ENCODE measurements at regions not wholly inside any gene's neighbourhood (a gene's known extent, or its start where the extent isn't known, plus 50 kb on each side); places are given as distances from the start of the nearest gene placed in this dataset.

DNA sequence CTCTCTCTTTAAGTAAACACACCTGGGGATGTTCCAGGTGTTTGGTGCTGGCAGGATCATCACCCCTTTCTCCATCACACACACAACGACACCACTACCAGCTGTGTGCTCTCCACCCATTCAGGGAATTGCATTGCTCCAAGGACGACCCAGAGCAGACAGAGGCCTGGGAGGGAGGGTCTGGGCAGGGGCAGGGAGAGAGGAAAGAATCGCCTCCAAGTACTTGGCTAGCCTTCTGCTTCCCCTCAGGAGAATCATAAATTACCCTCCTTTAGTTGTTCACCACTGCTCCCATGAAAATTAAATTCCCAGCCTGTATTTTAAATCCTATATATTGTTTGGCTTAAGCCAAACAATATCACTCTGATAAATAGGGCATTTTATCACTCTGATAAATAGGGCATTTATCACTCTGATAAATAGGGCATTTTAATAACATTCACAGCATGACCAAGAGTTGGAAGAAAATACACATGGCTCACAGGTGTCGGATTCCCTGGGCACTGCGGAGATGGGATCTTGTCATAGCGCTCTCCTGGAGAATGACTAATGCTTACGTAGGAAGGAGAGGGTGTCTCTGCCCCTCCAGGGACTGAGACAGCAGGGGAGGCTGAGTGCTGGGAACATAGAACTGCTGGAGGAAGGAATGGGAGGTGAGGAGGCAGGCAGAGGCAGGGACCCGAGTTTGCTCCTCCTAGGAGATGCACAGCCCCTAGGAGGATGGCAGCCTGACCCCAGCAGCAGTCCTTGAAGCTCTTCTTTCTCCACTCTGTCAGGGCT, 673.6 kb downstream of the HS3ST4 start:
- Histone ChIP-seq H3K9me3 (ENCODE audit: severe bottlenecking) (peaks cover 3% of the 10 kb centered on the region), H3K4me3 (ENCODE audit: severe bottlenecking) (no peak overlapping the region), H3K27ac (ENCODE audit: poor library complexity, severe bottlenecking) (no peak overlapping the region), H3K4me1 (ENCODE audit: insufficient read depth, poor library complexity, severe bottlenecking) (no peaks in the 10 kb centered on the region), H3K36me3 (ENCODE audit: low read depth) (no peaks in the 10 kb centered on the region), H3K27me3 (ENCODE audit: insufficient read depth, poor library complexity, severe bottlenecking) (no peaks in the 10 kb centered on the region)
- TF ChIP-seq, protein P1, sequence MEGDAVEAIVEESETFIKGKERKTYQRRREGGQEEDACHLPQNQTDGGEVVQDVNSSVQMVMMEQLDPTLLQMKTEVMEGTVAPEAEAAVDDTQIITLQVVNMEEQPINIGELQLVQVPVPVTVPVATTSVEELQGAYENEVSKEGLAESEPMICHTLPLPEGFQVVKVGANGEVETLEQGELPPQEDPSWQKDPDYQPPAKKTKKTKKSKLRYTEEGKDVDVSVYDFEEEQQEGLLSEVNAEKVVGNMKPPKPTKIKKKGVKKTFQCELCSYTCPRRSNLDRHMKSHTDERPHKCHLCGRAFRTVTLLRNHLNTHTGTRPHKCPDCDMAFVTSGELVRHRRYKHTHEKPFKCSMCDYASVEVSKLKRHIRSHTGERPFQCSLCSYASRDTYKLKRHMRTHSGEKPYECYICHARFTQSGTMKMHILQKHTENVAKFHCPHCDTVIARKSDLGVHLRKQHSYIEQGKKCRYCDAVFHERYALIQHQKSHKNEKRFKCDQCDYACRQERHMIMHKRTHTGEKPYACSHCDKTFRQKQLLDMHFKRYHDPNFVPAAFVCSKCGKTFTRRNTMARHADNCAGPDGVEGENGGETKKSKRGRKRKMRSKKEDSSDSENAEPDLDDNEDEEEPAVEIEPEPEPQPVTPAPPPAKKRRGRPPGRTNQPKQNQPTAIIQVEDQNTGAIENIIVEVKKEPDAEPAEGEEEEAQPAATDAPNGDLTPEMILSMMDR (IDR thresholded peaks at IDR 0.05; ENCODE audit: poor library complexity, severe bottlenecking) = no peak
- ATAC-seq (ENCODE audit: low read depth) (no peak), DNase-seq (ENCODE audit: low spot score) (no peak)

- Histone ChIP-seq H3K36me3 (ENCODE audit: low read depth) (no peaks in the 10 kb centered on the region), H3K27ac (ENCODE audit: poor library complexity, severe bottlenecking) (no peak overlapping the region)
Observed at GRCh38 chr16:26371349-26371869, 679.6 kb downstream of the HS3ST4 start.

DNA sequence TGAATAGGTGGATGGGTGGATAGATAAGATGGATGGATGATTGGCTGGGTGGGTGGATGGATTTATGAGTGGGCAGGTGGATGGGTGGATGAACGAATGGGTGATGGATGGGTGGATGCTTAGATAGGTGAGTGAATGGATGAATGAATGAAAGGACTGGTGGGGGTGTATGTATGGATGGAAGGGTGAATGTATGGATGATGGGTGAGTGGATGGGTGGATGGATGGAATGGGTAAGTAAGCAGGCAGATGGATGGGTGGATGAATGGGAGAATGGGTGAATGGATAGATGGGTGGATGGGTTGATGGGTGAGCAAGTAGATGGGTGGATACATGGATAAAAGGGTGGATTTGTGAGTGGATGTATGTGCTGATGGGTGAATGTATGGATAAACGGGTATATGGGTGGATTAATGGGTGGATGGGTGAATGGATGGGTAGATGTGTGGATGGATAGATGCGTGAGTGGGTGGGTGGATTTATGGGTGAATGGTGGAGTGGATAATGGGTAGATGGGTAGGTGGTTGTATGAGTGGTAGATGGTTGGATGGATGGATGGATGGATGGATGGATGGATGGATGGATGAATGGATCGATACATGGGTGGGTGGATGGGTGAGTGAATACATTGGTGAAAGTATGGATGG, 682.6 kb downstream of the HS3ST4 start:
- H3K4me1 ChIP-seq (ENCODE audit: insufficient read depth, poor library complexity, severe bottlenecking) = no peaks in the 10 kb centered on the region
- no peak overlapping the region for H3K27ac ChIP-seq (ENCODE audit: poor library complexity, severe bottlenecking)
- no peaks in the 10 kb centered on the region for H3K27me3 ChIP-seq (ENCODE audit: insufficient read depth, poor library complexity, severe bottlenecking)
- H3K9me3 ChIP-seq (ENCODE audit: severe bottlenecking) = peaks cover 2% of the 10 kb centered on the region
- no peak overlapping the region for H3K4me3 ChIP-seq (ENCODE audit: severe bottlenecking)
- no peak for DNase-seq (ENCODE audit: low spot score)
- TF ChIP-seq, protein P1 (IDR thresholded peaks at IDR 0.05; ENCODE audit: poor library complexity, severe bottlenecking) = no peak
- ATAC-seq (ENCODE audit: low read depth) = no peak
- H3K36me3 ChIP-seq (ENCODE audit: low read depth) = no peaks in the 10 kb centered on the region

More at GRCh38 chr16:26371349-26371869, 679.6 kb downstream of the HS3ST4 start:
- ATAC-seq (ENCODE audit: low read depth) (no peak), DNase-seq (ENCODE audit: low spot score) (no peak)
- peaks cover 2% of the 10 kb centered on the region for H3K9me3 ChIP-seq (ENCODE audit: severe bottlenecking)
- TF ChIP-seq, protein P1 (IDR thresholded peaks at IDR 0.05; ENCODE audit: poor library complexity, severe bottlenecking) = no peak
- H3K27me3 ChIP-seq (ENCODE audit: insufficient read depth, poor library complexity, severe bottlenecking) = no peaks in the 10 kb centered on the region
- no peaks in the 10 kb centered on the region for H3K4me1 ChIP-seq (ENCODE audit: insufficient read depth, poor library complexity, severe bottlenecking)
- H3K4me3 ChIP-seq (ENCODE audit: severe bottlenecking) = no peak overlapping the region

- H3K4me1 ChIP-seq (ENCODE audit: insufficient read depth, poor library complexity, severe bottlenecking) = no peaks in the 10 kb centered on the region
- H3K36me3 ChIP-seq (ENCODE audit: low read depth) = no peaks in the 10 kb centered on the region
- H3K9me3 ChIP-seq (ENCODE audit: severe bottlenecking) = no peaks in the 10 kb centered on the region
- H3K4me3 ChIP-seq (ENCODE audit: severe bottlenecking) = no peak overlapping the region
- TF ChIP-seq, protein P1 (IDR thresholded peaks at IDR 0.05; ENCODE audit: poor library complexity, severe bottlenecking) = no peak
- no peak for ATAC-seq (ENCODE audit: low read depth)
- H3K27me3 ChIP-seq (ENCODE audit: insufficient read depth, poor library complexity, severe bottlenecking) = no peaks in the 10 kb centered on the region
- DNase-seq (ENCODE audit: low spot score) = no peak
- H3K27ac ChIP-seq (ENCODE audit: poor library complexity, severe bottlenecking) = no peak overlapping the region
Observed at GRCh38 chr16:26382586-26382985, 684.1 kb upstream of the C16orf82 start.

Data from RWPE2 (cell line).